Panc1 (cell line): ENCODE measurements at regions not wholly inside any gene's neighbourhood (a gene's known extent, or its start where the extent isn't known, plus 50 kb on each side); places are given as distances from the start of the nearest gene placed in this dataset.

ENCODE experiments used
- ATAC-seq: fragments of 200-7000 bp; cut with Tn5 transposase; 2 replicates; pipeline ENCODE4 v1.9.1; 2020; ENCODE audit warnings: mild to moderate bottlenecking, moderate library complexity
- BruUV-seq: library from RNA; stranded (reverse); fragments of 400-500 nt; replicated peaks from 2 replicates; lab custom pipeline; 2021; lab: Mats Ljungman, UMichigan
- CTCF ChIA-PET: fragments of 300-600 bp; sonication (Branson Sonifier 250); formaldehyde crosslinking; loops from one replicate; lab custom pipeline; 2022; ENCODE audit warnings: antibody characterized with exemption; lab: Charles Lee
- POLR2A ChIA-PET: fragments of 300-600 bp; sonication (Branson Sonifier 250); formaldehyde crosslinking; loops from one replicate; lab custom pipeline; 2022; ENCODE audit warnings: antibody characterized with exemption; lab: Charles Lee
- DNase-seq: peaks from one replicate; pipeline ENCODE4 v3.0.0-alpha.2; 2010; ENCODE audit warnings: low read depth, low spot score
- H3K27ac ChIP-seq: 2 replicates; pipeline ENCODE4 v1.5.1; 2011; ENCODE audit warnings: mild to moderate bottlenecking, low read length, inconsistent platforms
- H3K27me3 ChIP-seq: fragments of 200-500 bp; sonication (Bioruptor generic); 2 replicates; pipeline ENCODE4 v1.6.0; 2014; ENCODE audit warnings: low read length, inconsistent platforms; ENCODE audit not compliant: control insufficient read depth, insufficient read depth
- H3K36me3 ChIP-seq: fragments of 200-500 bp; sonication (Bioruptor generic); 2 replicates; pipeline ENCODE4 v1.5.1; 2014; ENCODE audit warnings: inconsistent platforms, mild to moderate bottlenecking, low read length, moderate library complexity; ENCODE audit not compliant: control insufficient read depth, insufficient read depth
- H3K4me1 ChIP-seq: 2 replicates; pipeline ENCODE4 v1.5.1; 2011; ENCODE audit warnings: inconsistent platforms, mild to moderate bottlenecking, low read length, moderate library complexity; ENCODE audit not compliant: control insufficient read depth, insufficient read depth
- H3K4me3 ChIP-seq, 2 experiments: 2 replicates each; pipeline ENCODE4 v1.5.1; 2011 to 2012; ENCODE audit warnings: low read depth in 2 of 2, low read length in 2 of 2, mild to moderate bottlenecking in 2 of 2, inconsistent platforms in 1 of 2, moderate library complexity in 1 of 2
- H3K9me3 ChIP-seq: fragments of 200-500 bp; sonication (Bioruptor generic); 2 replicates; pipeline ENCODE4 v1.5.1; 2014; ENCODE audit warnings: low read depth, mild to moderate bottlenecking, inconsistent platforms, low read length, moderate library complexity; ENCODE audit not compliant: control insufficient read depth, insufficient read depth
- POLR2AphosphoS5 ChIP-seq: IDR thresholded peaks from 2 replicates; pipeline ENCODE4 v1.6.1; 2012; ENCODE audit warnings: mild to moderate bottlenecking, low read depth, low read length, moderate library complexity
- SIN3A ChIP-seq: IDR thresholded peaks from 2 replicates; pipeline ENCODE4 v1.6.1; 2012; ENCODE audit warnings: low read depth, mild to moderate bottlenecking, low read length, moderate library complexity, borderline replicate concordance; ENCODE audit not compliant: insufficient read depth
- TCF7L2 ChIP-seq: IDR thresholded peaks from 2 replicates; pipeline ENCODE4 v1.6.1; 2011; ENCODE audit warnings: mild to moderate bottlenecking, low read depth, low read length, inconsistent platforms
- in situ Hi-C: cut with HindIII; loops from 2 replicates; pipeline ENCODE4 v1.10.0; 2016; ENCODE audit warnings: low sequenced_read_pairs, low pct_unique_long_range_greater_than_20kb
- intact Hi-C: fragments of 100-400 bp; cut with micrococcal nuclease; formaldehyde crosslinking; loops from one replicate; pipeline ENCODE4 v1.10.0; 2022; ENCODE audit not compliant: unreplicated experiment
- TF ChIP-seq, protein P1 (sequence below): fragments of 450-650 bp; IDR thresholded peaks from 2 replicates; pipeline ENCODE4 v1.5.1; 2017; ENCODE audit warnings: mild to moderate bottlenecking
- TF ChIP-seq, protein P2 (sequence below), 2 experiments: IDR thresholded peaks; 2 replicates each; pipeline ENCODE4 v1.6.1; 2011 to 2012; ENCODE audit warnings: low read depth in 2 of 2, control low read depth in 1 of 2, low read length in 1 of 2, mild to moderate bottlenecking in 1 of 2, moderate library complexity in 1 of 2; ENCODE audit not compliant: insufficient read depth in 1 of 2

DNA sequence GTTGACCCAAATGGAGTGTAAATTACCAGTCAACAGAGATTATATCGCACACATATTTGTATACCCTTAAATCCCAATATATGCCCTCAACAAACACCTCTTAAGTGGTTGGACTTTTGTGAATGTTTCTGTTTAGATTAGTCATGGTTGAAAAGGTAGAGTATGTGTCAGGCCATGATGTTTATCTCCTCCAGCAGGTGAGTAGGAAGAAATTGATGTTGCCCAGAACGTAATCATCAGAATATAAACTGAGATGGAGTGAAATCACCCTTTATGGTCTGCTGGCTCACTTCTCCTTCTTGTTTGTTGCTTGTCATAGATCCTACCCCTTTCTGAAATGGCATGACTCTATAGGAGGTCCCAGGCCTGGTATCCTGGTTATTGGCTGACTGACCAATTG lies 431.8 kb downstream of the ETS1 start:
- Histone ChIP-seq H3K9me3 (no peaks in the 10 kb centered on the region), H3K4me3 (no peak overlapping the region), H3K4me1 (no peaks in the 10 kb centered on the region), H3K36me3 (no peaks in the 10 kb centered on the region), H3K27ac (no peak overlapping the region), H3K27me3 (peaks cover 7% of the 10 kb centered on the region; the same call in 1 of the 2 replicates)
- ATAC-seq, result no peak
- ChIA-PET CTCF (no interaction called here), POLR2A (no interaction called here)
- intact Hi-C loops (loop anchor here (5.0 kb wide), 3 partner anchors 477 to 1713 kb away; no protein-coding TSS in a partner anchor), in situ Hi-C loops (loop anchor here (25.0 kb wide), 1 partner anchor 682 kb away; no protein-coding TSS in a partner anchor)
- DNase-seq, result no peak
- TF ChIP-seq TCF7L2 (no peak), SIN3A (no peak), POLR2AphosphoS5 (no peak)
- TF ChIP-seq, protein P1, sequence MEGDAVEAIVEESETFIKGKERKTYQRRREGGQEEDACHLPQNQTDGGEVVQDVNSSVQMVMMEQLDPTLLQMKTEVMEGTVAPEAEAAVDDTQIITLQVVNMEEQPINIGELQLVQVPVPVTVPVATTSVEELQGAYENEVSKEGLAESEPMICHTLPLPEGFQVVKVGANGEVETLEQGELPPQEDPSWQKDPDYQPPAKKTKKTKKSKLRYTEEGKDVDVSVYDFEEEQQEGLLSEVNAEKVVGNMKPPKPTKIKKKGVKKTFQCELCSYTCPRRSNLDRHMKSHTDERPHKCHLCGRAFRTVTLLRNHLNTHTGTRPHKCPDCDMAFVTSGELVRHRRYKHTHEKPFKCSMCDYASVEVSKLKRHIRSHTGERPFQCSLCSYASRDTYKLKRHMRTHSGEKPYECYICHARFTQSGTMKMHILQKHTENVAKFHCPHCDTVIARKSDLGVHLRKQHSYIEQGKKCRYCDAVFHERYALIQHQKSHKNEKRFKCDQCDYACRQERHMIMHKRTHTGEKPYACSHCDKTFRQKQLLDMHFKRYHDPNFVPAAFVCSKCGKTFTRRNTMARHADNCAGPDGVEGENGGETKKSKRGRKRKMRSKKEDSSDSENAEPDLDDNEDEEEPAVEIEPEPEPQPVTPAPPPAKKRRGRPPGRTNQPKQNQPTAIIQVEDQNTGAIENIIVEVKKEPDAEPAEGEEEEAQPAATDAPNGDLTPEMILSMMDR, result no peak
- TF ChIP-seq, protein P2, sequence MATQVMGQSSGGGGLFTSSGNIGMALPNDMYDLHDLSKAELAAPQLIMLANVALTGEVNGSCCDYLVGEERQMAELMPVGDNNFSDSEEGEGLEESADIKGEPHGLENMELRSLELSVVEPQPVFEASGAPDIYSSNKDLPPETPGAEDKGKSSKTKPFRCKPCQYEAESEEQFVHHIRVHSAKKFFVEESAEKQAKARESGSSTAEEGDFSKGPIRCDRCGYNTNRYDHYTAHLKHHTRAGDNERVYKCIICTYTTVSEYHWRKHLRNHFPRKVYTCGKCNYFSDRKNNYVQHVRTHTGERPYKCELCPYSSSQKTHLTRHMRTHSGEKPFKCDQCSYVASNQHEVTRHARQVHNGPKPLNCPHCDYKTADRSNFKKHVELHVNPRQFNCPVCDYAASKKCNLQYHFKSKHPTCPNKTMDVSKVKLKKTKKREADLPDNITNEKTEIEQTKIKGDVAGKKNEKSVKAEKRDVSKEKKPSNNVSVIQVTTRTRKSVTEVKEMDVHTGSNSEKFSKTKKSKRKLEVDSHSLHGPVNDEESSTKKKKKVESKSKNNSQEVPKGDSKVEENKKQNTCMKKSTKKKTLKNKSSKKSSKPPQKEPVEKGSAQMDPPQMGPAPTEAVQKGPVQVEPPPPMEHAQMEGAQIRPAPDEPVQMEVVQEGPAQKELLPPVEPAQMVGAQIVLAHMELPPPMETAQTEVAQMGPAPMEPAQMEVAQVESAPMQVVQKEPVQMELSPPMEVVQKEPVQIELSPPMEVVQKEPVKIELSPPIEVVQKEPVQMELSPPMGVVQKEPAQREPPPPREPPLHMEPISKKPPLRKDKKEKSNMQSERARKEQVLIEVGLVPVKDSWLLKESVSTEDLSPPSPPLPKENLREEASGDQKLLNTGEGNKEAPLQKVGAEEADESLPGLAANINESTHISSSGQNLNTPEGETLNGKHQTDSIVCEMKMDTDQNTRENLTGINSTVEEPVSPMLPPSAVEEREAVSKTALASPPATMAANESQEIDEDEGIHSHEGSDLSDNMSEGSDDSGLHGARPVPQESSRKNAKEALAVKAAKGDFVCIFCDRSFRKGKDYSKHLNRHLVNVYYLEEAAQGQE (IDR thresholded peaks at IDR 0.05; ENCODE audit: insufficient read depth in 1 of 2, low read depth in 2 of 2, low read length in 1 of 2), result no peak
- BruUV-seq, result no TSS peak

DNA sequence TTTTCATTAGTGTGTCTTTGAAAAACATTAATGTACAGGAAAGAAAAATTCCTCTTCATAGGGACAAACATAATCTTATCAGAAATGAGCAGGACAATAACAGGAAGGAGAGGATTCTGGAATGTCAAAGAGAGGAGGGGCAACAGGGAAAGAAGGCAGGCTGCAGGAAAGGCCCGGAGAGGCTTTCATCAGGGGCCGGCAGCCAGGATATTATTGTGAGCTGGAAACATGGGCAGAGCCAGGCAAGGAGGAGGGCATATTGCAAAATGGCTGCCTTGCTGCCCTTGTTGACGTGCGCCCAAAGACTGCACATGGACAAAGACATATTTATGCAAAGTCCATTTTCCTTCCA lies 433.7 kb downstream of the ETS1 start:
- no peaks in the 10 kb centered on the region for H3K9me3 ChIP-seq
- TF ChIP-seq, protein P1, result no peak
- TF ChIP-seq SIN3A (no peak), TCF7L2 (no peak), POLR2AphosphoS5 (no peak)
- TF ChIP-seq, protein P2 (IDR thresholded peaks at IDR 0.05; ENCODE audit: insufficient read depth in 1 of 2, low read depth in 2 of 2, low read length in 1 of 2), result no peak
- no peaks in the 10 kb centered on the region for H3K36me3 ChIP-seq
- no TSS peak for BruUV-seq
- ATAC-seq, result no peak
- in situ Hi-C loops, result loop anchor here (25.0 kb wide), 1 partner anchor 684 kb away; no protein-coding TSS in a partner anchor
- ChIA-PET POLR2A (no interaction called here), CTCF (no interaction called here)
- H3K4me1 ChIP-seq, result no peaks in the 10 kb centered on the region
- H3K4me3 ChIP-seq, result no peak overlapping the region
- H3K27ac ChIP-seq, result no peak overlapping the region
- intact Hi-C loops, result no loop called here
- H3K27me3 ChIP-seq, result peaks cover 7% of the 10 kb centered on the region; the same call in 1 of the 2 replicates
- DNase-seq, result no peak
